Stimulated activated CD4-positive, alpha-beta T cell treated with anti-CD3 and anti-CD28 coated beads, Interleukin-4, amount 100 ng/mL, for 4 hours (primary cell): ENCODE measurements at regions not wholly inside any gene's neighbourhood (a gene's known extent, or its start where the extent isn't known, plus 50 kb on each side); places are given as distances from the start of the nearest gene placed in this dataset.
"Not testable (repeated sequence)": the region's sequence is repeated elsewhere in the genome, so short reads cannot be mapped to it uniquely, and the experiment has no call there.

Experiments used
- DNase-seq, 2 experiments: peaks; one replicate each; pipeline ENCODE4 v3.0.0-alpha.2; 2020

DNA sequence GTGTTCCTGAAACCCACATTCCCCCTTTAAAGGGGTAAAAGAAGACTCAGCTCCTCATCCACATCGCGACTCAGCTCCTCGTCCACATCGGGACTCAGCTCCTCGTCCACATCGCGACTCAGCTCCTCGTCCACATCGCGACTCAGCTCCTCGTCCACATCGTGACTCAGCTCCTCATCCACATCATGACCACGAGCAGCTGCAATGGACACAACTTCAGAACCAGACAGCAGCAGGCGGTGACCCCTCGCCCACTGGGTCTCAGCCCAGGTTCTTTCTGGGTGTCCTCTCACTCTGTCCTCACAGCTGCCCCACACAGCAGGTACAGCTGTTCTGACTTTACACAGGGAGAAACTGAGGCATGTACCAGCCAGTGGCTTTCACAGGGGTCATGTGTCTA, 163.5 kb upstream of the SALL3 start:
- DNase-seq, result no peak

- DNase-seq, result no peak
These were observed 162.7 kb upstream of the SALL3 start for GRCh38 chr18:78816916-78817315.

GRCh38 chr18:78818495-78818894, 161.1 kb upstream of the SALL3 start:
- DNase-seq, result no peak

DNA sequence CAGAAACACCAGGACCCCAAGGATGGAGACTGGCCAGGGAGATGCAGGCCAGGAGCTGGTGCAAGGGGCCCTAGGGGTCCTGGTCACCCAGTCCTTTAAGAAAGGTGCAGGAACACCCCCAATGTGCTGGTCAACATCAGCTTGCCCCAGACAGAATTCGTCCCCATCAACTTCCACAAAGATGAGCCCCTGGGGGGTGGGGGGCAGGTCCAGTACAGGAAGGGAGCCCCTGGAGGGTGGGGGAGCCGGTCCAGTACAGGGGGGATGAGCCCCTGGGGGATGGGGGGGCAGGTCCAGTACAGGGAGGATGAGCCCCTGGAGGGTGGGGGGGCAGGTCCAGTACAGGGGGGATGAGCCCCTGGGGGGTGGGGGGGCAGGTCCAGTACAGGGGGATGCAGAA, 160.7 kb upstream of the SALL3 start:
- no peak for DNase-seq

- no peak for DNase-seq
These were observed 159.3 kb upstream of the SALL3 start for GRCh38 chr18:78820161-78820834.

DNA sequence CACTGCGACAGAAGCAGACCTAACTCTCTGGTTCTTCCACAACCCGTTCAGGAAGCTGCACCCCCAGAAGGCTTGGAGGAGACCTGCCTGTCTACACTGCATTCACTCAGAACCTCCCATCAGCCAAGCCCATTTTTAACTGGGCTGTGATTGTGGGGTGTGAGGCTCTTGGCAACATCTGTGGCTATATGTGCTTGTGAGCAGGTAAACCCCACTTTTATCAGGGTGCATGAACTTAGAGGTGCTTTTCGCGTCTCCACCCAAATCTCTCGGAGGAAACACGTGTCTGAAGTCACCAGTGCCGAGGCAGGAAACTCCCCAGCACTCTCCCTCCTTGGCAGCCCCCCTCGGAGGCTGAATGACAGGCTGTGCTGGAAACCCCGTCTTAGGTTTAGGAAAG, 158.2 kb upstream of the SALL3 start:
- no peak for DNase-seq

GRCh38 chr18:78822171-78822948, 157.3 kb upstream of the SALL3 start:
- no peak for DNase-seq

DNA sequence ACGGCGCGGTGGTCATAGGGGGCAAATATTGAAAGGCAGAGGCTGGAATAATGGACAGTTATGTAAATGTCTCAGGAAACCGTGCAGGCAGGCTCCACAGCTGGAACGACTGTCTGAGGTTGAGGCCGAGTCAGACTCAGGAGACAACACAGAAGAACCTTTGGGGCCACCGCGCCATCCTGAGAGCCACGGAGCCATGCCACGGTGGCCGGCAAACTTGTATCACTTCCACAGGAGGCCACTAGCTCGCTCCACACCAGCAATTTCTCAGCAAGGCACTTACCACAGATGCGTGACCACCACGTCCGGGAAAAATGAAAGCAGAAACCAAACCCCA, 156.7 kb upstream of the SALL3 start:
- DNase-seq, result no peak

- DNase-seq, result no peak
These were observed 154.4 kb upstream of the SALL3 start for GRCh38 chr18:78825168-78825567.

GRCh38 chr18:78826631-78827030, 153.0 kb upstream of the SALL3 start:
- no peak for DNase-seq

DNA sequence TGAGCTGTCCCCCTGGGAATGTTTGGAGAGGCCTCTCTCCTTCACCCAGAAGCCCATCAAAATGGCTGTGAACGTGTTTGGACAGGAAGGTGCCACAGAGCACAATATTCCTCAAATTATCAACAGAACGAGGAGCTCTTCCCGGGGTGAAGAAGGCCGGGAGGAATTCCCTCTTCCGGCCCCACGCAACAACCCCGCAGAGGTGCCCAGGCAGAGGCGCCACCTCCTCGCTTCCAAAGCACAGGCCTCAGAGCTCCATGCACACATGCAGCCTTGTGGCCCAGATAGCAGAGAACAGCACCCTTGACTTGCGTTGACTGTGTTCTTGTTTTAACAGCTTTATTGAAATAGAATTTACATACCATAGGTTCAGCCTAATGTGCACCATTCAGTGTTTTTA, 152.5 kb upstream of the SALL3 start:
- no peak for DNase-seq

DNA sequence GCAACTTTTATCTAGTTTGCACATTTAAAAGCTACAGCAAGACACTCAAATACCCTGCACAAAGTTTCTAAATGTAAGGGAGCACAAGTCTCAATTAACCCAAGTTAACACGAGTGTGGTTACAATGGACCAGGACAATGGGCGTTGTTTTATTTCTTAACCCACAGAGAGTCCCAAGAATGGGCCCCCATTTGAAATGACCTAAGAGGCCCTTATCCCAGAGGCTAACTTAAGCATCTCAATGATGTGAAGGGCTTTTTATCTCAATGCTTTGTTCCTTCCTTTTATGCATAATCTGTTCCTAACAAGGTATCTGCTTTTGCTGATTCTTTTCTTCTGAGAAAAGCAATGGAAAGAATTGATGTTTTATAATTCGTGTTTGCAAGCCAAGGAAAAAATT, 151.5 kb upstream of the SALL3 start:
- DNase-seq, result no peak

GRCh38 chr18:78829026-78829425, 150.6 kb upstream of the SALL3 start:
- not testable (repeated sequence) for DNase-seq

GRCh38 chr18:78830161-78830560, 149.5 kb upstream of the SALL3 start:
- no peak for DNase-seq

DNA sequence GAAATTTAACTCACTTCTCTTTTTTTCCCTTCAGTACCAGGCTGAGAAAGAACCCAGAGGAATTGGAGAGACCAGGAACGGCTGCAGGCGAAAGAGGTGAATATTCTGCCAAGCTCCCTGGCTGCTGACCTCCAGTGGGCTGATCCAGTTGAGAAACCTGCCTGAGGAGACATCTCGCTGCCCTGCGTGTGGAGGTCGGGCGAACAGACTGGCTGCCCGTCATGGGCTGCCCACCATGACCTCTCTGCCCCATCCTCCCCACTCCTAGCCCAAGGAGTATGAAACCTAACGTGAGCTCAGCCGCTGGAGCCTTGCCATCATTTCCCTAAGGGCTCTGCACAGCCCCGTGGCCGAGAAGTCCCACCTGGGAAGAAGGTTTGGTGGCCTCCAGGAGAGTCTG, 148.8 kb upstream of the SALL3 start:
- no peak for DNase-seq

GRCh38 chr18:78831603-78832002, 148.0 kb upstream of the SALL3 start:
- DNase-seq, result no peak

DNA sequence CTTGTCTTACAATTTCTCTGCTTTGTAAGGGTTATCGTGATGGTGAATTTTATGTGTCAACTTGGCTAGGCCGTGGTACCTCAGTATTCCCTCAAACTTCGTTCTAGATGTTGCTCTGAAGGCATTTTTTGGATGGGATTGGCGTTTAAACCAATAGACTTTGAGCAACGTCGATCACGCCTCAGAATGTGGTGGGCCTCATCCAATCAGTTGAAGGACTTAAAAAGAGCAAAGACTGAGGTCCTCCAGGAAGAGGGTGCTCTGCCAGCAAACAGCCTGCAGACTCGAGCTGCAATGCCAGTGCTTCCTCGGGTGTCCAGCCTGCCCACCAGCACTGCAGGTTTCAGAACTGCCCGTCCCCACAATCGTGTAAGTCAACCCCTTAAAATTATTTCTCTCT, 145.8 kb upstream of the SALL3 start:
- no peak for DNase-seq

- DNase-seq, result no peak
These were observed 142.8 kb upstream of the SALL3 start for GRCh38 chr18:78836838-78837237.

- DNase-seq, result no peak
These were observed 141.9 kb upstream of the SALL3 start for GRCh38 chr18:78837754-78838153.

DNA sequence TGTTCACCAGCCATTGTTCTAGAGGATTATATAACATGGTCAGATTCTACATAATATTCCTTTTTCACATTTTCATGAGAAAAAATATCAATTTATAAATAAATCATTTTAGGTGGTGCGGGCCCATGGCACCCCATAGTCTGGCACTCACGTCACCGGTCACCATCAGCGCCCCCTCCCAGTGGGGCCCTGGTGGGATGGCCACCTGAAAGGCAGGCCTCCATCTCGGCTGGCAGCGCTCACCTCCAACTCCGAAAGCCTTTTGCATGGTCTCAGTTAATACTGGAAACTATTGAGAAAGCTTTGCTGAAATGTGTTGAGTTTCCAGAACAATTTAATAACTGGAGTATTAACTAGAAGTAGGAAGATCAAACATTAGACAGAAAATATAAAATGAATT, 141.4 kb upstream of the SALL3 start:
- DNase-seq, result no peak

DNA sequence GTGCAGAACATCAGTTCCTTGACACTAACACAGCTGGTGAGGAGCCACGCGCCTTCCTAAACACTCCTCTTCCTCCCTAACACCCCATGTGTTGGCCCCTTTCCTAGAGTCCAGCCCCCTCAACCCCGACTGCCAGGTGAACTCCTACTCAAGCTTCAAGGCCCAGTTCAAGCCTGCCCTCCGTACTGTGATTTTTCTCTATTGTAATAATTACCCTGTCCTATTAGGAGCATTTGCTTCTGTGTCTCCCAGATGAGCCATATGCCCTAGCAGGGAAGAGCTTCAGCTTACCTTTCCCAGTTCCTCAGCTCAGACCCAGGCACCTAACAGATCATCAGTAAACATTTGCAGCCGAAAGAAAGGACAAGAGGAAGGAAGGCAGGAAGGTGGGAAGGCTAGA, 130.6 kb upstream of the SALL3 start:
- DNase-seq, result no peak

DNA sequence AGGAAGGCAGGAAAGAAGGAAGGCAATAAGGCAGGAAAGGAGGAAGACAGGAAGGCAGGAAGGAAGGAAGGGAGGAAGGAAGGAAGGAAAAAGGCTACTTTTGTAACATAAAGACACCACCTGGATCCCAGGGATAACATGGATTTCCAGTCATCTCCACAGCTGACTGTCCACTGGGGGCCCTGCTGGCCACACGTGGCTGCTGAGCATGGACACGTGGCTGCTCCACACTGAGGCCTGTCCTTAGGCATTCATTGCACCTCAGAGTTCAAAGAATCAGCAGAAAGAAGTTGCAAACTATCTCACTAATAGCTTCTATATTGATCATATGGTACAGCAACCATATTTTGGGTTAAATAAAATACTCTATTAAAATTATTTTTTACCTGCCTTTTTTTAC, 130.2 kb upstream of the SALL3 start:
- DNase-seq, result no peak

- no peak for DNase-seq
These were observed 126.3 kb upstream of the SALL3 start for GRCh38 chr18:78853341-78853740.

GRCh38 chr18:78855188-78855587, 124.4 kb upstream of the SALL3 start:
- DNase-seq, result no peak
